HG03460 (cell line): ENCODE measurements at regions not wholly inside any gene's neighbourhood (a gene's known extent, or its start where the extent isn't known, plus 50 kb on each side); places are given as distances from the start of the nearest gene placed in this dataset.
"Not testable (repeated sequence)": the region's sequence is repeated elsewhere in the genome, so short reads cannot be mapped to it uniquely, and the experiment has no call there.

Experiments
- ATAC-seq: cut with Tn5 transposase; IDR thresholded peaks from one replicate; pipeline ENCODE4 v1.9.1; 2021; ENCODE audit not compliant: unreplicated experiment

- peak; percentile 71 for ATAC-seq
Measured at GRCh38 chr18:6521803-6522418, 107.2 kb upstream of the L3MBTL4 start.

GRCh38 chr18:6525604-6526003 is 110.9 kb upstream of the L3MBTL4 start:
- no peak for ATAC-seq

GRCh38 chr18:6537475-6537874 is 122.8 kb upstream of the L3MBTL4 start:
- ATAC-seq = peak; percentile 61

DNA sequence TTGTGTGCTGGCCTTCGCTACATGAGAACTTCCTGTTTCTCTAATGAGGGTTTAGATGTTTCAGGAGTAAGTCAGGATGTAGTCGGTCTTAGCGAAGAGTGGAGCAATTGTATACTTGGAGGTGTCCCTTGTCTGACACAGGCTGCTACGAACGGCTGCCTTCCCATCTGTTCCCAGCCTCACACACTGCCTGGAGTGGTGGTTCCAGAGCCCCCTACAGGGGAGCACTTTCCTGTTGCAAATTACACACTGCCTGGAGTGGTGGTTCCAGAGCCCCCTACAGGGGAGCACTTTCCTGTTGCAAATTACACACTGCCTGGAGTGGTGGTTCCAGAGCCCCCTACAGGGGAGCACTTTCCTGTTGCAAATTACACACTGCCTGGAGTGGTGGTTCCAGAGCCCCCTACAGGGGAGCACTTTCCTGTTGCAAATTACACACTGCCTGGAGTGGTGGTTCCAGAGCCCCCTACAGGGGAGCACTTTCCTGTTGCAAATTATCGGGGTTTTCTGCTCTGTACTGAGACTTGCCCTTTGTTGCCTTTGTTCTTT is 126.5 kb upstream of the L3MBTL4 start:
- ATAC-seq = not testable (repeated sequence)

- no peak for ATAC-seq
Measured at GRCh38 chr18:6542296-6542695, 127.6 kb upstream of the L3MBTL4 start.

DNA sequence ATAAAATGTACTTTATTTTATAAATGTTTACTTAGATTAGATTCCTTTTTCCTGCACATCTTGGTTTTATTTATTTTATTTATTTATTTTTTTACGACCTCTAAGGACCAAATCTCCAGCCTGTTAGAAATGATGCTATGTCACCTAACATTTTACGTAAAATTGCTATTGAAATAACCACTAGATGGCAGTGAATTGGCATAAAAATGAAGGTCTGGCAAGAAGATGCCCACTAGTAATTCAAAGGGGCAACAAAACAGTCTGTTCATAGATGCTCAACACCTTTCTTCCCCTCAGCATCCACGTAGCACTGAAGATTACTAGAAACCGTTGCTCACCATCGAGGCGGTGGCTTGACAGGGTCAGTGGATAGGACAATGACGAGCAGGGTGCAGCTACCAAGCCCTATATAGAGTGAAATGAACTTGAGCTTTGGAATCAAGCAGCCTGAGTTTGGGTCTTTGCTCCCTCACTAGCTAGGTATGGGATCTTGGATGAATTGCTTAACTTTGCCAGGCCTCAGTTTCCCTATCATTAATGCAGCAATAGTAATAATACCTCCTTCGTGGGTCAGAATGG is 128.7 kb upstream of the L3MBTL4 start:
- no peak for ATAC-seq

DNA sequence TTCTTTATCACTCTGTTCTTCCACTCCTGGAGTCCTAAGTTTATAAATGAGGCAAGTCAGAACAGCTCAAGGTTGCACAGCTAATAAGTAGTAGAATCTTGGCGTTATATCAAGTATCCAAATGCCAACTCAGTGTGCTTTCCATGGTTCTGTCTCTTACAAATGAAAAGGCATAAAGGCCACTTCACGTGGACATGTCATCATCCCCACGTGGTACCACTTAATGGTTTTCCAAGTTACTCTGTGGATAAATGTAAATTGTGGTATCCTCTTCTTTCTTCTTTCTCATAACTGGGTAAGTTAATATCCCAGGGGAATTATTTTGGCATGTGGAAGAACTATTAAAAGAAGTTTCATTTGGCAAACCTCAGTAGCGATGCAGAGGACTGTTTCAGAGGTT is 131.5 kb upstream of the L3MBTL4 start:
- no peak for ATAC-seq

- ATAC-seq = no peak
Measured at GRCh38 chr18:6547476-6547875, 132.8 kb upstream of the L3MBTL4 start.

- no peak for ATAC-seq
Measured at GRCh38 chr18:6553234-6553900, 138.7 kb upstream of the L3MBTL4 start.

DNA sequence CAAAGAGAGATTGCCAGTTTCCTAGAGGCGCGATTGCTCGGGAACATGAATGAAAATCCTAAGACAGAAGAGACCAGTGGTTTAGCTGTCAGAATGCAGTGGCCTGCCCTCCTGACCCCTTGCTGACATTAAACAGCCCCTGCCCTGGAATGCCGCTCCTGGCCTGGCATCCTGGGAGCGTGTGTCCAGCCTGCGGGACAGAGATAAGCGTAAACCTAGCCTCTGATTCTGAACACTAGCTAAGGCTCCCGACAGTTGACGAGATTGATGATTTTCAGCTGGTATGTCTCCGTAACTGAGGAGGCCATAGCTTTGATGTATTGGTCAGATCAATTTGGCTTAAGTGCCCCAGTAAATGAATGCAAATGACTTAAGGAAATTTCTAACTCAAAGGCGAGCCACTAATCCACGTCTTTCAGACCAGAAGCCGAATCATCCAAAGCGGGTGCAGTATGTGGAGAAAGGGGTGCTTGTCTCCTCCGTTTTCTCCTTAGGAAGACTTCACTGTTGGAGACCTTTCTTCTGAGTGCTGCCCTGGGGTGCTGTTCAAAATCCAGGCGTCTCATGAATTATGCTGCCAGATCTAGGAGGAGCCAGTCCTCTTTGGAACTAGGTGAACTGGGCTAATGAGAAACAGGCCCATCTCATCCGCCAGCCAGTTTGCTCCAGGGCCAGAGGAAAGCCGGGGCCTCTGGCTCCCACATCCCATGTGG is 142.5 kb upstream of the L3MBTL4 start:
- ATAC-seq = no peak

DNA sequence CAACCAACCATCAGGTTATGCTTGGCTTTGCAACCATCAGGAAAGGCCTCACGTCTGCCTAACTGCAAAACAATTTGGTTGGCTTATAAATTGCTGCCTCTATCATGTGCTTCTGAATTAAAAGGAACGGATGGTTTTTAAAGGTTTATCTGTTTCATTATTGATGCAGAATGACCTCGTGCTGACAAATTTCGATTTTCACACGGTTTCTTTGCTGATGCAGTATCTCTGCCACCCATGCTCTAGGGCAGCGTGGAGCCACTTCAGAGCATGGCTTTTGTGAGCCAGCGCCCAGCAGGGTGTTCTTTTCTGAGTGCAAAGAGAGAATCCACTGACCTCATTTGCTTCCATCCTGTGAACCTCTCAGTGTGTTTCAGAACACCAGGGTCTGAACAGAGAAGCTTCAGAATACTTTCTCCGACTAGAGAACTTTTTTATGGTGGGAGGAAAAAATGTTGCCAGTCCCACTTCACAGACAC is 143.1 kb upstream of the L3MBTL4 start:
- ATAC-seq = no peak

- no peak for ATAC-seq
Measured at GRCh38 chr18:6558446-6559156, 143.9 kb upstream of the L3MBTL4 start.

- no peak for ATAC-seq
Measured at GRCh38 chr18:6559296-6559695, 144.6 kb upstream of the L3MBTL4 start.

DNA sequence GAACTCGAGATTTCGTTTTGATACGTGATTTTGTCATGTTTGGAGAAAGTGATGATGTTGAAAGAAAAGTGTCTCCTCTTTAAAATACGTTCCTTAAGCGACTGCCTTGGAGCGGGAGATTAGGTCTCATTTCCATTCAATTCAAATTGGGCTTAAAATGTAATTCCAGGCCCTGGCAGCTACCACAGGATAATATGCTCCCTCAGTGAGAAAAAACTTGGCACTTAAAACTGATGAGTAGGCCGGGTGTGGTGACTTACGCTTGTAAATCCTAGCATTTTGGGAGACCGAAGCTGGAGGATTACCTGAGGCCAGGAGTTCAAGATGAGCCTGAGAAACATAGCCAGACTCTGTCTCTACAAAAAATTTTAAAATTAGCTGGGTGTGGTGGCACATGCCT is 146.3 kb upstream of the L3MBTL4 start:
- no peak for ATAC-seq

GRCh38 chr18:6561420-6561861 is 146.7 kb upstream of the L3MBTL4 start:
- no peak for ATAC-seq

DNA sequence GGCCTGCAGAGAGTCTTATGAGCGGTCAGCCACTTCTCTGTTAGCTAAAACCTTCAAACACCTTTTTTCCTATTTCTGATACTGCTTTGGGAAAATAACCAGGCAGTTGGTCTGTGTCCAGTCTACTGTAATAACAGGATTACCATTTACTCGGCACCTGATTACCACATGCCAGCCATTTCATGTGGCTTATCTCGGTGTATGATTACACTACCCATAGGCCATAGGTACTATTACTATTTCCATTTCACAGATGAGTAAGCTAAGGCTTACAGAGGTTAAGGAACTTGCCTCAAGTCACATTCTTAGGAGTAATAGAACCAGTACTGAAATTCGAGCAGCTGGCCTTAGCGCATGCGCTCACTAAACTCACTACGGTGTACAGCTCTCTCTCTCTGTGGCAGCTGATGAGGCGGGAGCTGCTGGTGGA is 147.2 kb upstream of the L3MBTL4 start:
- no peak for ATAC-seq

DNA sequence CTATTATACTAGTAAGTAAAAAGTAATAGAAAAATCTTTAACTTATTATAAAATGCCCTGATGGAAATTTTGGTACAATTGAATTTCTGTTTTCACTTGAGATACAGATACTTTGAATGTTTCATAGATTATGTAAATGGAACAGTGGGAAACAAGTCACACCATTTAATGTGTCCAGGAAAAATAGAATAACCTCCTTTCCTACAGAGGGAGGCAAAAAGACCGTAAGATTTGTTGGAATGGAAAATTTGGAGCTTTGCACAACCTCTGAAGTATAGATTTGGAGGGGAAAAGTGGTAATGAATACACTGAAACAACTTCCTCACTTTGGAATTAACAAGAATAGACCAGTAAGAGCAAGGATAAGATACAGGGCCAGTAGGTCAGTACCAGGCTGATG is 149.2 kb upstream of the L3MBTL4 start:
- no peak for ATAC-seq

DNA sequence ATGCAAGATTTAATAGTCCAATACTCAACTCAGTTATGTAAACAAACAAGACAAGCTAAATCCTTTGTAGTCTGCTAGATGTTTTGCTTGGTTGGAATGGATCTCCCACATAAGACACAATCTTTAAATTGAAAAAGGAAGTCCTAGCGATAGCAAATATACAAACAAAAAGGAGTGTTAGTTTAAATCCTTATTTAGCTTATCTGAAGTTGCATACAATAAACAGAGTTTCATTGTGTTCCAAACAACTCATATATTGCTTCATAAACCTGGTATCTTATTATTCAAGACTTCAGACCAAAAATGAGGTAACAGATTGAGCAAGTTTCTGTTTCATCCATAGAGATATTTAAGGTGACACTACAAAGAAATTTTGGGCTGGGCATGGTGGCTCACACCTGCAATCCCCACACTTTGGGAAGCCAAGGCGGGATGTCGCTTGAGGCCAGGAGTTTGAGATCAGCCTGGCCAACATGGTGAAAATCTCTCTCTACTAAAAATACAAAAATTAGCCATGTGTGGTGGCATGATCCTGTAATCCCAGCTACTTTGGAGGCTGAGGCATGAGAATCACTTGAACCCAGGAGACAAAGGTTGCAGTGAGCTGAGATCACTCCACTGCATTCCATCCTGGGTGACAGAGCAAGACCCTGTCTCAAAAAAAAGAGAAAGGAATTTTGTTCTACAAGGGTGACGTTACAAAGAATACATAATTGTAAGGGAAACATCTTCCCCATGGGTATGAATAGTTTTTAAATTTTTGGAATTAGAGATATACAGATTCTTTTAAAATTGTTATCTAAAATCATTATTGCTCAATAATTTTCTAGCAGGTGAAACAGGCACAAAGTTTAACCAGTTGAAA is 150.5 kb upstream of the L3MBTL4 start:
- ATAC-seq = no peak

- no peak for ATAC-seq
Measured at GRCh38 chr18:6565815-6566081, 151.0 kb upstream of the L3MBTL4 start.

GRCh38 chr18:6566338-6566911 is 151.7 kb upstream of the L3MBTL4 start:
- ATAC-seq = no peak
